ENCODE measurements at regions not wholly inside any gene's neighbourhood (a gene's known extent, or its start where the extent isn't known, plus 50 kb on each side); places are given as distances from the start of the nearest gene placed in this dataset.

- Histone ChIP-seq H3K9ac (ENCODE audit: low read depth in 1 of 2, low read length in 2 of 2) (no peak overlapping the region), H3K4me1 (ENCODE audit: control insufficient read depth in 4 of 4, insufficient read depth in 4 of 4, low read length in 3 of 4) (no peaks in the 10 kb centered on the region), H3K36me3 (ENCODE audit: control insufficient read depth in 4 of 4, insufficient read depth in 3 of 4, low read depth in 1 of 4, low read length in 3 of 4) (no peaks in the 10 kb centered on the region), H3K9me3 (ENCODE audit: control insufficient read depth in 4 of 4, low read length in 3 of 4) (no peaks in the 10 kb centered on the region), H3K4me3 (ENCODE audit: low read depth in 1 of 3, low read length in 3 of 3) (no peak overlapping the region), H3K27me3 (ENCODE audit: control insufficient read depth in 4 of 4, insufficient read depth in 4 of 4, low read length in 3 of 4) (no peaks in the 10 kb centered on the region), H3K27ac (ENCODE audit: low read depth in 1 of 2, low read length in 2 of 2) (no peak overlapping the region)
- TF ChIP-seq EGR1 (IDR thresholded peaks at IDR 0.05; ENCODE audit: low read depth in 2 of 2) (no peak), MAX (IDR thresholded peaks at IDR 0.05) (no peak), RAD21 (IDR thresholded peaks at IDR 0.05) (no peak), YY1 (IDR thresholded peaks at IDR 0.05) (no peak), FOXA2 (IDR thresholded peaks at IDR 0.05) (no peak), JUND (IDR thresholded peaks at IDR 0.05) (no peak), ZBTB33 (IDR thresholded peaks at IDR 0.05) (no peak), HNF4G (IDR thresholded peaks at IDR 0.05) (no peak), REST (IDR thresholded peaks at IDR 0.05) (no peak)
- 45% methylated on average over 2 of the region's 2 CpGs for WGBS
- no peak for DNase-seq (ENCODE audit: low spot score)
Measured at GRCh38 chr10:10475812-10476211, 541.9 kb upstream of the CELF2 start.

- Histone ChIP-seq H3K27me3 (ENCODE audit: control insufficient read depth in 4 of 4, insufficient read depth in 4 of 4, low read length in 3 of 4) (no peaks in the 10 kb centered on the region), H3K9ac (ENCODE audit: low read depth in 1 of 2, low read length in 2 of 2) (no peak overlapping the region), H3K36me3 (ENCODE audit: control insufficient read depth in 4 of 4, insufficient read depth in 3 of 4, low read depth in 1 of 4, low read length in 3 of 4) (no peaks in the 10 kb centered on the region), H3K4me1 (ENCODE audit: control insufficient read depth in 4 of 4, insufficient read depth in 4 of 4, low read length in 3 of 4) (no peaks in the 10 kb centered on the region), H3K4me3 (ENCODE audit: low read depth in 1 of 3, low read length in 3 of 3) (no peak overlapping the region), H3K9me3 (ENCODE audit: control insufficient read depth in 4 of 4, low read length in 3 of 4) (no peaks in the 10 kb centered on the region), H3K27ac (ENCODE audit: low read depth in 1 of 2, low read length in 2 of 2) (no peak overlapping the region)
- no peak for DNase-seq (ENCODE audit: low spot score)
- TF ChIP-seq SP1 (IDR thresholded peaks at IDR 0.05) (no peak), REST (IDR thresholded peaks at IDR 0.05) (no peak), HNF4A (conservative IDR thresholded peaks at IDR 0.05) (no peak)
- WGBS, result 64% methylated on average over 2 of the region's 2 CpGs
Measured at GRCh38 chr10:10477844-10478243, 539.8 kb upstream of the CELF2 start.
